Testis (tissue), 2 donors: ENCODE measurements at regions not wholly inside any gene's neighbourhood (a gene's known extent, or its start where the extent isn't known, plus 50 kb on each side); places are given as distances from the start of the nearest gene placed in this dataset.

ENCODE experiments used
- DNase-seq: peaks from one replicate; pipeline ENCODE4 v3.0.0-alpha.2; 2019
- H3K27ac ChIP-seq, 2 donors: fragments of 200-600 bp; sonication (generic); one replicate each; pipeline ENCODE4 v1.5.1; 2019
- H3K27me3 ChIP-seq: fragments of 200-600 bp; sonication (generic); one replicate; pipeline ENCODE4 v1.5.1; 2019
- H3K36me3 ChIP-seq: fragments of 200-600 bp; sonication (generic); one replicate; pipeline ENCODE4 v1.5.1; 2017; ENCODE audit warnings: low read depth; ENCODE audit errors: missing control alignments
- H3K4me1 ChIP-seq: fragments of 200-600 bp; sonication (generic); one replicate; pipeline ENCODE4 v1.5.1; 2019
- H3K4me3 ChIP-seq, 2 donors: fragments of 200-600 bp; sonication (generic); one replicate each; pipeline ENCODE4 v1.5.1; 2017 to 2019
- H3K9me3 ChIP-seq: fragments of 200-600 bp; sonication (generic); one replicate; pipeline ENCODE4 v1.5.1; 2017
- CTCF ChIP-seq, 3 experiments: fragments of 450-650 bp in 2 of 3; fragments of 200-600 bp in 1 of 3; sonication (generic) in 1 of 3; IDR thresholded peaks; one replicate each; pipeline ENCODE4 v1.5.1; 2016 to 2019; ENCODE audit warnings: antibody characterized with exemption in 3 of 3, mild to moderate bottlenecking in 2 of 3, moderate library complexity in 1 of 3
- POLR2A ChIP-seq: fragments of 450-650 bp; IDR thresholded peaks from one replicate; pipeline ENCODE4 v1.6.1; 2017; ENCODE audit warnings: antibody characterized with exemption, mild to moderate bottlenecking, moderate library complexity
- WGBS, 2 donors: methylation state at CpG; one replicate each; pipeline ENCODE4 v1.1.5; 2018; 5-methylcytosine and 5-hydroxymethylcytosine counted together
- intact Hi-C: fragments of 100-400 bp; cut with DNase I; formaldehyde crosslinking; loops from one replicate; pipeline ENCODE4 v1.15.1; 2023; ENCODE audit warnings: low total_unique reads

- no peak overlapping the region for H3K27ac ChIP-seq
- DNase-seq, result no peak
- no peak overlapping the region for H3K4me3 ChIP-seq
- no peaks in the 10 kb centered on the region for H3K27me3 ChIP-seq
- H3K36me3 ChIP-seq, result no peaks in the 10 kb centered on the region
- intact Hi-C loops, result no loop called here
- no peaks in the 10 kb centered on the region for H3K4me1 ChIP-seq
- WGBS, 2 donors, result 94 to 98% methylated on average over 1 of the region's 1 CpG
- H3K9me3 ChIP-seq, result no peaks in the 10 kb centered on the region
- TF ChIP-seq CTCF (IDR thresholded peaks at IDR 0.05) (no peak), POLR2A (no peak)
These were observed 580.0 kb upstream of the INTU start for GRCh38 chr4:127052742-127053141.

GRCh38 chr4:127055357-127055756, 577.4 kb upstream of the INTU start:
- Histone ChIP-seq H3K36me3 (no peaks in the 10 kb centered on the region), H3K27ac (no peak overlapping the region), H3K4me3 (no peak overlapping the region), H3K9me3 (no peaks in the 10 kb centered on the region), H3K4me1 (no peaks in the 10 kb centered on the region), H3K27me3 (no peaks in the 10 kb centered on the region)
- whole genome bisulfite sequencing, 2 donors, result 60 to 80% methylated on average over 1 of the region's 1 CpG
- no peak for TF ChIP-seq CTCF (IDR thresholded peaks at IDR 0.05)
- TF ChIP-seq POLR2A, result no peak
- intact Hi-C loops, result no loop called here
- no peak for DNase-seq

GRCh38 chr4:127069675-127070074, 563.1 kb upstream of the INTU start:
- Histone ChIP-seq H3K4me3 (no peak overlapping the region), H3K27me3 (no peaks in the 10 kb centered on the region), H3K27ac (no peak overlapping the region), H3K36me3 (no peaks in the 10 kb centered on the region), H3K9me3 (no peaks in the 10 kb centered on the region), H3K4me1 (no peaks in the 10 kb centered on the region)
- TF ChIP-seq POLR2A, result no peak
- intact Hi-C loops, result no loop called here
- DNase-seq, result no peak
- 80 to 89% methylated on average over 1 of the region's 1 CpG for WGBS, 2 donors

- 43 to 51% methylated on average over 1 of the region's 1 CpG for WGBS, 2 donors
These were observed 561.3 kb upstream of the INTU start for GRCh38 chr4:127071443-127071842.

GRCh38 chr4:127080141-127080540, 552.6 kb upstream of the INTU start:
- Histone ChIP-seq H3K9me3 (no peaks in the 10 kb centered on the region), H3K27ac (no peak overlapping the region), H3K4me3 (no peak overlapping the region), H3K4me1 (no peaks in the 10 kb centered on the region), H3K27me3 (no peaks in the 10 kb centered on the region), H3K36me3 (no peaks in the 10 kb centered on the region)
- TF ChIP-seq CTCF (IDR thresholded peaks at IDR 0.05), result no peak
- no peak for TF ChIP-seq POLR2A
- intact Hi-C loops, result no loop called here
- WGBS, 2 donors, result 57 to 66% methylated on average over 5 of the region's 5 CpGs
- DNase-seq, result no peak

More at GRCh38 chr4:127071443-127071842, 561.3 kb upstream of the INTU start:
- no peak overlapping the region for H3K4me3 ChIP-seq
- H3K36me3 ChIP-seq, result no peaks in the 10 kb centered on the region
- H3K9me3 ChIP-seq, result no peaks in the 10 kb centered on the region
- intact Hi-C loops, result no loop called here
- H3K4me1 ChIP-seq, result no peaks in the 10 kb centered on the region
- H3K27ac ChIP-seq, result no peak overlapping the region
- TF ChIP-seq POLR2A, result no peak
- no peak for TF ChIP-seq CTCF (IDR thresholded peaks at IDR 0.05)
- H3K27me3 ChIP-seq, result no peaks in the 10 kb centered on the region
- no peak for DNase-seq
